ENCODE measurements at regions not wholly inside any gene's neighbourhood (a gene's known extent, or its start where the extent isn't known, plus 50 kb on each side); places are given as distances from the start of the nearest gene placed in this dataset.

DNA sequence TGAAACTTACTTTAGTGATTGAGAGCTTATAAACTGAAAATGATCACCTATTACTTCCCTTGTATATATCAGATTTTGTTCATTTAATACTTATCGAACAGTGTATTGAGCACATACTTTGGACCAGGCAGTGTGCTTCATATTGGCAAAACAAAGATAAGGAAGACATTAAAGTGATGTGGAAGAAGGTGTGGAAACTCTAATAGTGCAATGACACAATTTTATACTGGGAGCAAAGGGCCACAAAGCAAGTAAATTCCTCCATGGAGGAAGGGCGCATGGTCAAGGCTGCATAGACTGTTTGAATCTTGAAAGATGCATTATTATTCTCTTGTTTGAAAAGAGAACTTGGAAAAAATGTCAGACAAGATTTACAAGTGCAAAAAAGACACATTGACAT is 936.5 kb upstream of the DDX18 start:
- H3K36me3 ChIP-seq (ENCODE audit: low read depth, low read length) = no peaks in the 10 kb centered on the region
- no peak for ATAC-seq
- no TSS peak for BruUV-seq (replicated peaks)
- H3K79me2 ChIP-seq (ENCODE audit: low read length) = no peaks in the 10 kb centered on the region
- no peak overlapping the region for H3K4me2 ChIP-seq (ENCODE audit: low read length)
- no peak overlapping the region for H2AFZ ChIP-seq (ENCODE audit: low read length)
- TF ChIP-seq, protein P1, sequence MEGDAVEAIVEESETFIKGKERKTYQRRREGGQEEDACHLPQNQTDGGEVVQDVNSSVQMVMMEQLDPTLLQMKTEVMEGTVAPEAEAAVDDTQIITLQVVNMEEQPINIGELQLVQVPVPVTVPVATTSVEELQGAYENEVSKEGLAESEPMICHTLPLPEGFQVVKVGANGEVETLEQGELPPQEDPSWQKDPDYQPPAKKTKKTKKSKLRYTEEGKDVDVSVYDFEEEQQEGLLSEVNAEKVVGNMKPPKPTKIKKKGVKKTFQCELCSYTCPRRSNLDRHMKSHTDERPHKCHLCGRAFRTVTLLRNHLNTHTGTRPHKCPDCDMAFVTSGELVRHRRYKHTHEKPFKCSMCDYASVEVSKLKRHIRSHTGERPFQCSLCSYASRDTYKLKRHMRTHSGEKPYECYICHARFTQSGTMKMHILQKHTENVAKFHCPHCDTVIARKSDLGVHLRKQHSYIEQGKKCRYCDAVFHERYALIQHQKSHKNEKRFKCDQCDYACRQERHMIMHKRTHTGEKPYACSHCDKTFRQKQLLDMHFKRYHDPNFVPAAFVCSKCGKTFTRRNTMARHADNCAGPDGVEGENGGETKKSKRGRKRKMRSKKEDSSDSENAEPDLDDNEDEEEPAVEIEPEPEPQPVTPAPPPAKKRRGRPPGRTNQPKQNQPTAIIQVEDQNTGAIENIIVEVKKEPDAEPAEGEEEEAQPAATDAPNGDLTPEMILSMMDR (conservative IDR thresholded peaks at IDR 0.05; ENCODE audit: low read depth, low read length) = no peak
- TF ChIP-seq EZH2phosphoT487 (IDR thresholded peaks at IDR 0.05; ENCODE audit: borderline replicate concordance, low read length) = no peak
- H3K9ac ChIP-seq (ENCODE audit: low read length) = no peak overlapping the region
- peaks cover 6% of the 10 kb centered on the region for H3K27me3 ChIP-seq (ENCODE audit: low read length)
- intact Hi-C loops (cut with micrococcal nuclease) = no loop called here
- H4K20me1 ChIP-seq (ENCODE audit: low read length) = no peaks in the 10 kb centered on the region
- no peaks in the 10 kb centered on the region for H3K9me2 ChIP-seq (replicated peaks; ENCODE audit: low read length)
- POLR2A ChIA-PET (ENCODE audit: unreplicated experiment) = no interaction called here
- no peaks in the 10 kb centered on the region for H3K4me1 ChIP-seq (ENCODE audit: insufficient read depth, low read length)
- no peaks in the 10 kb centered on the region for H3F3A ChIP-seq (ENCODE audit: low read length, unreplicated experiment)
- CTCF ChIA-PET = no interaction called here
- no peaks in the 10 kb centered on the region for H3K9me3 ChIP-seq (ENCODE audit: low read length)
- H3K4me3 ChIP-seq (ENCODE audit: low read length) = no peak overlapping the region
- DNase-seq = no peak
- H3K27ac ChIP-seq (ENCODE audit: low read length) = no peak overlapping the region

DNA sequence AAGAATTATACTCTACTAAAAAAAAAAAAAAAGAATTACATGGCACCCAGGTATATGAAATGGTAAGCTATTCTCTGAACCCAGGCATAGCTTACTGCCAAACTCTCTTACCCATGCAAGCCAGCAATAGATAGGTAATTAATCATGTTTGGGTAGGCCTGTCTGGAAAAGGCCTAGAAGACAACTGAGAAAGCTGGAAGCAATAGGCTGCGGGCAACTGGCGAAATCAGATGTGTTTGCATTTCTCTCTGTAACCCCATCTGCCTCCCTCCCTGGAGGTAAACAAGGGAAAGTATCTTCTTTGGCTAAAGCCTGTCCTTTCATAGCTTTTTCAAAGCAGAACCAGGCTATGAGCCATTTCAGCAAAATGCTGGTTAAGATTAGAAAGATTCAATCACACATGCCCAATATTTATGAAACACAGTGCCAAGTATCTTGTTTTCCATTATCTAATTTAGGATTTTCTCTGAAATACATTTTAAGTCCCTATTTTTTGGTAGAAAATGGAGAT is 934.8 kb upstream of the DDX18 start:
- Histone ChIP-seq H4K20me1 (ENCODE audit: low read length) (no peaks in the 10 kb centered on the region), H3K79me2 (ENCODE audit: low read length) (no peaks in the 10 kb centered on the region), H3K9me3 (ENCODE audit: low read length) (no peaks in the 10 kb centered on the region), H3K27ac (ENCODE audit: low read length) (no peak overlapping the region), H3K4me1 (ENCODE audit: insufficient read depth, low read length) (no peaks in the 10 kb centered on the region), H2AFZ (ENCODE audit: low read length) (no peak overlapping the region), H3K27me3 (ENCODE audit: low read length) (peaks cover 6% of the 10 kb centered on the region), H3K9ac (ENCODE audit: low read length) (no peak overlapping the region), H3K4me3 (ENCODE audit: low read length) (no peak overlapping the region), H3K36me3 (ENCODE audit: low read depth, low read length) (no peaks in the 10 kb centered on the region), H3F3A (ENCODE audit: low read length, unreplicated experiment) (no peaks in the 10 kb centered on the region), H3K4me2 (ENCODE audit: low read length) (no peak overlapping the region), H3K9me2 (replicated peaks; ENCODE audit: low read length) (no peaks in the 10 kb centered on the region)
- ChIA-PET CTCF (no interaction called here), POLR2A (ENCODE audit: unreplicated experiment) (no interaction called here)
- intact Hi-C loops (cut with micrococcal nuclease) = no loop called here
- DNase-seq (no peak), ATAC-seq (no peak)
- no TSS peak for BruUV-seq (replicated peaks)
- no peak for TF ChIP-seq EZH2 (IDR thresholded peaks at IDR 0.05; ENCODE audit: low read length, unreplicated experiment)
- TF ChIP-seq EZH2phosphoT487 (IDR thresholded peaks at IDR 0.05; ENCODE audit: borderline replicate concordance, low read length) = no peak
- TF ChIP-seq, protein P1 (conservative IDR thresholded peaks at IDR 0.05; ENCODE audit: low read depth, low read length) = no peak

DNA sequence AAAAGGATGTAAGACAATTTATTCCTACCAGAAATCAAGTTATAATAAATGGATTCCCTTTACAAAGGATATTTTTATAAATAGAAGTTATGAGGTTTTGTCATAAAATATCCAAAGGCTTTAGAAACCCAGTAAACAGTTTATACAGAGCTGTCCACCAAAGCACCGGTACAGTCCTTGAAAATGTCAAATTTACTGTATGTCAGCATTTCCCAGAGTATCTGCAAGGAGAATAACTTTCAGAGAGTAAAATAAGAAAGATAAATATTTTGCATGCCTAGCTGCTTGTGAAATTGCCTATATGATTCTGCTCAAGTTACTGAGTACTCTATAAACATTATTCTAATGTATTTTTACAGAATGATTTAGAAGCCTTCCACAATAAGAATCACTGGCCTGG is 923.3 kb upstream of the DDX18 start:
- H3K4me1 ChIP-seq (ENCODE audit: insufficient read depth, low read length) = no peaks in the 10 kb centered on the region
- no peaks in the 10 kb centered on the region for H4K20me1 ChIP-seq (ENCODE audit: low read length)
- TF ChIP-seq, protein P1 (conservative IDR thresholded peaks at IDR 0.05; ENCODE audit: low read depth, low read length) = no peak
- TF ChIP-seq EZH2 (IDR thresholded peaks at IDR 0.05; ENCODE audit: low read length, unreplicated experiment) (no peak), EZH2phosphoT487 (IDR thresholded peaks at IDR 0.05; ENCODE audit: borderline replicate concordance, low read length) (no peak)
- intact Hi-C loops (cut with micrococcal nuclease) = no loop called here
- no peak overlapping the region for H2AFZ ChIP-seq (ENCODE audit: low read length)
- no peaks in the 10 kb centered on the region for H3K79me2 ChIP-seq (ENCODE audit: low read length)
- no peak for DNase-seq
- 0 out of 2 replicates have a peak, but pooled peaks cover 9% of the 10 kb centered on the region for H3K9me3 ChIP-seq (ENCODE audit: low read length)
- no peaks in the 10 kb centered on the region for H3K9me2 ChIP-seq (replicated peaks; ENCODE audit: low read length)
- ChIA-PET POLR2A (ENCODE audit: unreplicated experiment) (no interaction called here), CTCF (no interaction called here)
- no peak overlapping the region for H3K4me3 ChIP-seq (ENCODE audit: low read length)
- H3K9ac ChIP-seq (ENCODE audit: low read length) = no peak overlapping the region
- H3F3A ChIP-seq (ENCODE audit: low read length, unreplicated experiment) = no peaks in the 10 kb centered on the region
- H3K27ac ChIP-seq (ENCODE audit: low read length) = no peak overlapping the region
- no peaks in the 10 kb centered on the region for H3K27me3 ChIP-seq (ENCODE audit: low read length)
- H3K36me3 ChIP-seq (ENCODE audit: low read depth, low read length) = no peaks in the 10 kb centered on the region
- no peak for ATAC-seq
- no peak overlapping the region for H3K4me2 ChIP-seq (ENCODE audit: low read length)
- no TSS peak for BruUV-seq (replicated peaks)

All from PC-3 (cell line).